ENCODE measurements at regions not wholly inside any gene's neighbourhood (a gene's known extent, or its start where the extent isn't known, plus 50 kb on each side); places are given as distances from the start of the nearest gene placed in this dataset.

DNA sequence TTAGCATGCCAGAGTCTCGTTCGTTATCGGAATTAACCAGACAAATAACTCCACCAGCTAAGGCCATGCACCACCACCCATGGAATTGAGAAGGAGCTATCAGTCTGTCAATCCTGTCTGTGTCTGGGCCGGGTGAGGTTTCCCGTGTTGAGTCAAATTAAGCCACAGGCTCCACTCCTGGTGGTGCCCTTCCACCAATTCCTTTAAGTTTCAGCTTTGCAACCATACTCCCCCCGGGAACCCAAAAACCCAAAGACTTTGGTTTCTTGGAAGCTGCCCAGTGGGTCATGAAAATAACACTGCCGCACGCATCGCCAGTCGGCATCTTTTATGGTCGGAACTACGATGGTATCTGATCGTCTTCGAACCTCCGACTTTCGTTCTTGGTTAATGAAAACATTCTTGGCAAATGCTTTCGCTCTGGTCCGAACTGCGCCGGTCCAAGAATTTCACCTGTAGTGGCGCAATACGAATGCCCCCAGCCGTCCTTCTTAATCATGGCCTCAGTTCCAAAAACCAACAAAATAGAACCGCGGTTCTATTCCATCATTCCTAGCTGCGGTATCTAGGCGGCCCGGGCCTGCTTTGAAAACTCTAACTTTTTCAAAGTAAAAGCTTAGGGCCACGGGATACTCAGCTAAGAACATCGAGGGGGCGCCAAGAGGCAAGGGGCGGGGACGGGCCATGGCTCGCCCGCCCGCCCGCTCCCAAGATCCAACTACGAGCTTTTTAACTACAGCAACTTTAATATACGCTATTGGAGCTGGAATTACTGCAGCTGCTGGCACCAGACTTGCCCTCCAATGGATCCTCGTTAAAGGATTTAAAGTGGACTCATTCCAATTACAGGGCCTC is 1958.5 kb upstream of the DEFB115 start:
- Histone ChIP-seq H3K36me3 (ENCODE audit: insufficient read depth, low read length) (no peaks in the 10 kb centered on the region), H4K20me1 (ENCODE audit: insufficient read depth, low read length) (no peaks in the 10 kb centered on the region), H3K27ac (ENCODE audit: low read depth, low read length) (no peak overlapping the region), H3K4me2 (ENCODE audit: insufficient read depth, low read length) (no peak overlapping the region), H2AFZ (ENCODE audit: low read length) (no peak overlapping the region), H3K27me3 (ENCODE audit: insufficient read depth, low read length) (no peaks in the 10 kb centered on the region), H3K4me3 (ENCODE audit: insufficient read depth, low read length) (no peak overlapping the region), H3K79me2 (ENCODE audit: insufficient read depth, low read length) (no peaks in the 10 kb centered on the region), H3K9me3 (ENCODE audit: low read depth, low read length) (no peaks in the 10 kb centered on the region), H3K4me1 (ENCODE audit: insufficient read depth, low read length) (no peaks in the 10 kb centered on the region)
- DNase-seq (ENCODE audit: insufficient read length, low spot score, missing footprints), result no peak
- TF ChIP-seq, protein P1, sequence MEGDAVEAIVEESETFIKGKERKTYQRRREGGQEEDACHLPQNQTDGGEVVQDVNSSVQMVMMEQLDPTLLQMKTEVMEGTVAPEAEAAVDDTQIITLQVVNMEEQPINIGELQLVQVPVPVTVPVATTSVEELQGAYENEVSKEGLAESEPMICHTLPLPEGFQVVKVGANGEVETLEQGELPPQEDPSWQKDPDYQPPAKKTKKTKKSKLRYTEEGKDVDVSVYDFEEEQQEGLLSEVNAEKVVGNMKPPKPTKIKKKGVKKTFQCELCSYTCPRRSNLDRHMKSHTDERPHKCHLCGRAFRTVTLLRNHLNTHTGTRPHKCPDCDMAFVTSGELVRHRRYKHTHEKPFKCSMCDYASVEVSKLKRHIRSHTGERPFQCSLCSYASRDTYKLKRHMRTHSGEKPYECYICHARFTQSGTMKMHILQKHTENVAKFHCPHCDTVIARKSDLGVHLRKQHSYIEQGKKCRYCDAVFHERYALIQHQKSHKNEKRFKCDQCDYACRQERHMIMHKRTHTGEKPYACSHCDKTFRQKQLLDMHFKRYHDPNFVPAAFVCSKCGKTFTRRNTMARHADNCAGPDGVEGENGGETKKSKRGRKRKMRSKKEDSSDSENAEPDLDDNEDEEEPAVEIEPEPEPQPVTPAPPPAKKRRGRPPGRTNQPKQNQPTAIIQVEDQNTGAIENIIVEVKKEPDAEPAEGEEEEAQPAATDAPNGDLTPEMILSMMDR (IDR thresholded peaks at IDR 0.05; ENCODE audit: extremely low read depth, low read depth, low read length), result no peak

DNA sequence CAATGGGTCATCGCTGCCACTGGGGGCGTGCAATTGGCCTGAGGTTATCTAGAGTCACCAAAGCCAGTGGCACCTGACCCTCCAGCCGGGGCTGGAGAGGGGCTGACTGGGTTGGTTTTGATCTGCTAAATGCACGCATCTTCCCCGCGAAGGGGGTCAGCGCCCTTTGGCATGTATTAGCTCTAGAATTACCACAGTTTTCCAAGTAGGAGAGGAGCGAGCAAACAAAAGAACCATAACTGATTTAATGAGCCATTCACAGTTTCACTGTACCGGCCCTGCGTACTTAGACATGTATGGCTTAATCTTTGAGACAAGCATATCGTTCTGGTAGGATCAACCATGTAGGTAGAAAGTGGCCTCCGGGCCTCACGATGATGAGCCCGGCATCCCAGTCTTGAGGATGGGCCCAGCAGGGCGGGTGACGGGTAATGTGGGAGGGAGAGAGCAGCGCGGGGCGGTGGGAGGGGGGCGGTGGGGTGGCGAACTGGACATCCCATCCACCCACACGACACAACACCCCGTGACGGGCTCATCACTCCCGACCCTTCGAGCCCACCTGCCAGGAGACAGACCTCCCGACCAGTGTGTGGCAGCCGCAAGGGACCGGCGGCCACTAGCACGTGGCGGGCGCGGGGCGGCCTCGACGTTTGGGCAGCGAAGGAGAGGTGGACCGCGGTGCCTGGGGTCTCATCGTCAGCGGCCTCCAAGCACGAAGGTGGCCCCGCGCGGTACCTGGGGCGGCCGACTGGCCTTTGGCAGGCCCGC is 1957.5 kb upstream of the DEFB115 start:
- DNase-seq (ENCODE audit: insufficient read length, low spot score, missing footprints), result peak; percentile 81
- TF ChIP-seq, protein P1 (IDR thresholded peaks at IDR 0.05; ENCODE audit: extremely low read depth, low read depth, low read length), result no peak
- Histone ChIP-seq H3K4me1 (ENCODE audit: insufficient read depth, low read length) (no peaks in the 10 kb centered on the region), H3K9me3 (ENCODE audit: low read depth, low read length) (no peaks in the 10 kb centered on the region), H3K27me3 (ENCODE audit: insufficient read depth, low read length) (no peaks in the 10 kb centered on the region), H3K79me2 (ENCODE audit: insufficient read depth, low read length) (no peaks in the 10 kb centered on the region), H2AFZ (ENCODE audit: low read length) (no peak overlapping the region), H3K4me2 (ENCODE audit: insufficient read depth, low read length) (no peak overlapping the region), H3K36me3 (ENCODE audit: insufficient read depth, low read length) (no peaks in the 10 kb centered on the region), H4K20me1 (ENCODE audit: insufficient read depth, low read length) (no peaks in the 10 kb centered on the region), H3K4me3 (ENCODE audit: insufficient read depth, low read length) (no peak overlapping the region), H3K27ac (ENCODE audit: low read depth, low read length) (no peak overlapping the region)

DNA sequence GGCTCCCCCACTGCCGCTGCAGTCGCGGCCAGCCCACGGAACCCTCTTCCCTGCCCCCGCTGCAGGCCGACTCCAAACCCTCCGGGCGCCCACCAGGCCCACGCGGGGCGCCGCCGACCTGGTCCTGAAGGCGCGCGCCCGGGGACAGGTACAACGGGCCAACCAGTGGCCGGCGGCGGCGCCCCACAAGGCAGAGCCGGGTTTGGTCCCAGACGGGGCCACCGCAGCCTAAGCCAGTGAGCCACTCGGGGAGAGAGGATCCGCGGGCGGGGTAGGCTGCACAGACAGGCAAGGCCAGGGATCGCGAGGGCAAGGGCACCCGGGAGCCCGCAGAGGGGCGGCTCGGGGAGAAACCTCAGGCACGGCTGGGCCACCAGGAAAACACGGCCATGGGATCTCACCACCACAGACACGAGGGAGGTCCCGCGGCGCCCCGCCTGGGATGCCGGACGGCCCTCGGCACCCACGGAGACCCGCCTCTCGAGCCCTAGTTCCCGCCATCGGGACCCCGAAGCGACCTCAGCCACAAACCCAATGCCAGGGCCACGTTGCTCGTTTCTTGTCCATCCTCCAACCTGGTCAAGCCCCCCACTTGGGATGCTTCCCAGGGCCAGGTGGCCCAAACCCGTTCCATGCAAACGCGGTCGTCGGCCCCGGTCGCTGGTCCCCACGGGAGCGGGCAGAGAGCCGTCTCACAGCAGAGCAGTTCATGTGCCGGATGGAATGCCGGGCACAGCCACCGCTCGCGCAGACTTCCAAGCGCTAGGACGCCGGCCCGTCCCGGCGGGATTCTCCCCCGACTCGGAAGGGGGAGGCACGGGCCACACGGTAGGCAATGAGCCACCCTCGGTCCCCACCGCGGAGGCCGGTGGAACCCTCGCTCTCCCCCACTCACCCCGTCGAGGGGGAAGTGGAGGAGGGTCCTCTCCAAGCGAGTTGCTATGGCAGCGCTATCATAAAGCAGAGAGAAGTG is 1956.6 kb upstream of the DEFB115 start:
- H3K4me3 ChIP-seq (ENCODE audit: insufficient read depth, low read length), result no peak overlapping the region
- no peaks in the 10 kb centered on the region for H3K79me2 ChIP-seq (ENCODE audit: insufficient read depth, low read length)
- no peaks in the 10 kb centered on the region for H3K27me3 ChIP-seq (ENCODE audit: insufficient read depth, low read length)
- H2AFZ ChIP-seq (ENCODE audit: low read length), result no peak overlapping the region
- peak; percentile 77 for DNase-seq (ENCODE audit: insufficient read length, low spot score, missing footprints)
- H3K36me3 ChIP-seq (ENCODE audit: insufficient read depth, low read length), result no peaks in the 10 kb centered on the region
- TF ChIP-seq, protein P1 (IDR thresholded peaks at IDR 0.05; ENCODE audit: extremely low read depth, low read depth, low read length), result no peak
- no peak overlapping the region for H3K27ac ChIP-seq (ENCODE audit: low read depth, low read length)
- H3K4me2 ChIP-seq (ENCODE audit: insufficient read depth, low read length), result no peak overlapping the region
- H4K20me1 ChIP-seq (ENCODE audit: insufficient read depth, low read length), result no peaks in the 10 kb centered on the region
- H3K9me3 ChIP-seq (ENCODE audit: low read depth, low read length), result no peaks in the 10 kb centered on the region
- no peaks in the 10 kb centered on the region for H3K4me1 ChIP-seq (ENCODE audit: insufficient read depth, low read length)
